HG02981 (cell line): ENCODE measurements at regions not wholly inside any gene's neighbourhood (a gene's known extent, or its start where the extent isn't known, plus 50 kb on each side); places are given as distances from the start of the nearest gene placed in this dataset.
"Not testable (repeated sequence)": the region's sequence is repeated elsewhere in the genome, so short reads cannot be mapped to it uniquely, and the experiment has no call there.

Experiments used
- ATAC-seq: cut with Tn5 transposase; IDR thresholded peaks from one replicate; pipeline ENCODE4 v1.9.1; 2021; ENCODE audit warnings: mild to moderate bottlenecking, moderate library complexity; ENCODE audit not compliant: unreplicated experiment

DNA sequence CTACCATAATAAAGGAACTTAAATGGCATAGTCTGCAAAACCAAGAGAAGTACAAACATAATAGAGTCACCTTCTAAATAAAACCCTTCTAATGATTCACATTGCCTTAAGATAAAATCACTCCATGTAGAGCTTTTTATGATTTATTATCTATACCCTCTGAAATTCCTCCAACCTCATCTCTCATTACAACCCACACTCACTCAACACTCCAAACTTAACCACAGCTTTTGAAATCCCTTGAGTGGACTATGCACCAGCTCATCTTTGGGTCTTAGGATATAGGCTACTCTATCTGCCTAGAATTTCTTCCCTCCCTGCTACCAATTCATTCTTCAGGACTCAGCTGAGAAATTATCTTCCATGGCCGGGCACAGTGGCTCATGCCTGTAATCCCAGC, 122.5 kb downstream of the CETN3 start:
- ATAC-seq, result no peak

DNA sequence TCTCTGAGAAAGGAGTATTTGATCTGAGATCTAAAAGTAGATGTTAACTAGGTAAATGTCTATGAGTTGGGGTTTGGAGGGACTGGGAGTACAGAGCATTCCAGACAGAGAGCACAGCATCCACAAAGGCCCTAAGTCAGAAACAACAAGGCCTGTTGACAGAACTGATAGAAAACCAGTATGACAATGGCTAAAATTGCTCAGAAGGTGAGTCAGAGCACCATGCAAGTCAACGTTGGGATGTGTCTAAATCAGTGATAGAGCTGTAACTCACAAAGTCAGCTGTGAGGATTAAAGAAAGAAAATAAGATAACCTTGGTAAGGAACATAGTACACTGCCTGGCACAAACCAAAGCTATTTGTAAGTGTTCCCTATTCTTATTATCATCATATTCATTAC, 124.0 kb downstream of the CETN3 start:
- no peak for ATAC-seq

DNA sequence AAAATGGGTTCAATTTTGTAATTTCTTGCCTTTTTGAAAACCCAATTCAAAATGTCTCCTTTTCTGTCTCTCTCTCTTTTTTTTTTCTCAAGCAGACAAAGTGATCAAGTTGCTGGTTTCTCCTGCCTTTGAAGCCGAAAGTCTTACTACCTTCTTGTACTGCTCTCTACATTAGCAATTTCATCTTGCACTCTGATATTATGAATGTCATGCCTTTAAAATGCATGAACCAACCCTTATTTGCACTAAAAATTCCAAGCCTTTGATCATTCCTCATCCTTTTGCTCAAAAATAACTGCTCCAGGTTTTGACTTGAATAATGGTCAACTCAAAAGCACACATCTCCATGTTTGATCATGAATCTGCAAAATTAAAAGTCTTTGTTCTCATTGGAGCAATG, 125.2 kb downstream of the CETN3 start:
- no peak for ATAC-seq

DNA sequence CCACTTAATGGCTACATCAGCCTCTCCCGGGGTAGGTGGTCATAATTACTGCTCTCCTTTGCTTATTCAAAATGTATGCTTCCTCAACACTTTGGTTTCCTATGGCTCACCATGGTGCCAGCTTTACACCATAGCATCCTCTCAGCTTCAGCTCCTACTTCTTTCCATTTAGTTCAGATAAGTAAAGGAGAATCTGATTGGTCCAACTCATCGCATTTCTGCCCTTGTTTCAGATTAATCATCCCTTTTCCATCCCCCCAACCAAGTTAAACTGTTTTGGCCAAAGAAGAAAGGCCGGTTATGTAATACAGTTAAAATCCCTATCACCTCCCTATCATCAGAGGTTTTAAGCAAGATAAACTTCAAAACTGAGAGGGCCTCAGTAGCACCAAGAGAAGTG, 130.5 kb downstream of the CETN3 start:
- no peak for ATAC-seq

DNA sequence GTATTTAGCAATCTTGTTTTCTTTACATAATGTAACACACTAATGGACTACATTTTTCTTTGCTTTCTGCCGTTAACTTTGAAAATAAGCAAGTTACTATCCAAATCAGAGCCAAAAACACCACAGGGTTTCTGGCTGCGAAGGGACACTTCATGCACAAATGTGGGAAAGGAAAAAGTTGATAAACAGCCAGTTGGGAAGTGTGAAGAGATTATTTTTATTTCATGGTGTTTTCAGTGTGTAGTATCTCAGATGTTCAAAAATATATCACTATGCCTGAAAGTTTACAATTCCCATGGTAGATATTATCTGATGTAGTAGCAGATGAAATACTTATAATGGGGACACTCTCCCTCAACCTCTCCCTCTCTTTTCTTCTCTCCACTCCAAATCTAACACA, 135.3 kb downstream of the CETN3 start:
- no peak for ATAC-seq

DNA sequence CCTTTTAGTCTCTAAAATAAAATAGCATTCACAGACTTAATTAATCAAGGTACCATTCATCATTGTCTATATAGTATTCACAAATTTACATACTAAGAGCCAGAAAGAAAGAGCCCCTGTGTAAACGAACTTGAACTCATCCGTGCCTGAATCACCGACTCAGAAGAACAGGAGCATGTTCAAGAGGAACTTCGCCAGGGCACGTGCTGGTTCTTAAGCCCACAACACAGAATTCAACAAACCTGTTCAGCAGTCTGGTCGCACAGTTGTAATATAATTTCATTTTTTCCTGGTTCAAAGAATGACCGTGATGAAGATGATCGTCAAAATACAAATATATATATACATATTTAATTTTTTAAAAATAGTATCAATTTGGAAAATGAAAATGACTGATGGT, 141.9 kb downstream of the CETN3 start:
- ATAC-seq, result no peak

DNA sequence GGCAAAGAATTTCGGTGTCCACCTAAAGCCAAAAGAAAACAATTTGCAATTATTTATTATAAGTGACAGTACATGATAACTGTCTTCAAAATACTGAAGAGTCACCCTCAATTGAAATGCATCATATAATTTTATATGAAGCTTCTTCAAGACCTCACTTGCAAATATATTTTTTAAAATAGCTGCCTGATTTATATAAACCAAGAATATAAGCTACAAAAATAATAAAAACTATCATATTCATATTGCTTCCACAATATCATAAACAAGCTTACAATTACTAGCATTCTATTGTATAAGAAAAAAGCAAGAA, 144.1 kb downstream of the CETN3 start:
- ATAC-seq, result no peak

DNA sequence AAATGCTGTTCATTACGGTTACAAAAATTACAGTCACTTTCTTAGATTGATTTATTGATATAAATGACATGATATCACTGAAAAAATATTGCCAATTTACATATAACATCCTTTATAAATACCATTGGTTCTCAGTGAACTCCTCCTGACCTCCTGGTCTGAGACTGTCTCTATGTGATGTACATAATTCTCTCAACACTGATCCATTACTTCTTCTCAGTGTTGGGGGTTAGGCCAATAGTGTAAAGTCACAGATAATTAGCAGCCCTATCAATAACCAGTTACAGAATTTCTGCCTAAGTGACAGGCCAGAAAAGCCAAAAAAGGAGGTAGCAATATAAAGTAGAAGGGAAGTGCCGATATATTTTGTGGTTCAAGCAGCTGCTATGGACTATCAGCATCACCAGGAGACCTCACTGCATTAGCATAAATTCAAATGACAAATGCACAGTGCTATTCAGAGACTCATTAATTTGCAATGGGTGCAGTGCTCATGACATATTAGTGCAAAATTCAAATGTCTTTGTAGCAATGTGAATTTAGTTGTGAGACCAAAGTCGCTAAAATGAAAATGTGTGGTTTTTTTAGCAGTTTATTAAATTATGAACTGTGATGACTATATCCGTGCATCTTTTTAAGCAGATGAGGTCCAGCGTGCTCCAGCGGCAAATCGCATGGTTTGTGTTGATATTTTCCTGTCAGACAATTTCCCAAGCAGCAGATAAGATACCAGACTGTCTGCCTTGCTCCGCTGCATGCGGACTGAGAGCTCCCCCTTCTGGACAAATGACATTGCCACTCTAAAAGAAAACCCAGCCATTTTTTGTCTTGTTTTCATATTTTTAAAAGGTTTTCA, 144.6 kb downstream of the CETN3 start:
- ATAC-seq, result peak; percentile 78

DNA sequence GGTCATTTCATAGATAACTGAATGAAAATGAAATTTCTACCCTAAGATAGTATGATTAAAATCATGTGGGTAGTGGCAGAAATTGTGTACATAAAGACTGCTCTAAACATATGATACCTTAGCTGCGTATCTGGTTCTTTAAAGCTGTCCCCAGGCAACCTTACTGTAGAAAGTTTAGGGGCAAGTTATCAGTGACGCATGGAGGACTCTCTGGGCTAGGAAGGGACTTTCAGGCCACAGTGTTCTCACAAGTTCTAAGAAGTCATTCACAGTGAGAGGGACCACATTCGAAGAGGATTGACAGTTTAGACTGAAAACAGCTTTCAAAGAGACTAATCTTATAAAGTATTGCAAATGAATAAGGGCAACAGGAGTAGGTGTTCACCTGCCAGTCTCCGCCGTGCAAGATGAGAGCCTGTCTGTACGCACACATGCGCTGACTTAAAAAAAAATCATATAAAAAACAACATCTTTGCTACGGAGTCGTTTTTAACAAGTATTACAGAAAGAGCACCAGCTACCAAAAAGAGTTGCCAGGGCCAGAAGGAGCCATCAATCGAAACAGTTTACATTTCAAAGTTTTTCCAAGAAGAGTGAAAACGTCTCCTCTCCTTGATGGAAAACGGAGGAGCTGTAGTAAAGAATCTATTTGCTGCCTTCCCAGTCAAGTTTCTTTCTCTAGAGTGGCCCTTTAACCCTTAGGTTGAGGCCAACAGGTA, 146.3 kb downstream of the CETN3 start:
- ATAC-seq, result no peak

DNA sequence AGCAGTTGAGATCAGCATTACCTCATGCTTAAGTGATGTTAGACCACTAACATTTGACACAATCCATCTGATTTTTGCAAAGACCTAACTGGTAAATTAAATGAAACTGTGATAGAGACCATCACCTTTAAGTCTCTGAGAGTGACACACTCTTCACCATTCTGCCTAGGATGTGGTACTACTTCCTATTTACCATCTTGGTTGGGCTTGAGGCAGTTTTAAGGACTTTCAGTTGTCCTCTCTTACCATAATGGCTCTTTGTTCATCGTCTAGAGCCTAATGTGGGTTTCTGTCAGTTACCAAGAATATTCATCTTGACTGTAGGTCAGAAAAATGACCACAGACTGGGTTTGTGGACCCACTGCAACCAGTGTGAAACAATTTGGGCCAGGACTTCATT, 158.1 kb downstream of the CETN3 start:
- ATAC-seq, result no peak

DNA sequence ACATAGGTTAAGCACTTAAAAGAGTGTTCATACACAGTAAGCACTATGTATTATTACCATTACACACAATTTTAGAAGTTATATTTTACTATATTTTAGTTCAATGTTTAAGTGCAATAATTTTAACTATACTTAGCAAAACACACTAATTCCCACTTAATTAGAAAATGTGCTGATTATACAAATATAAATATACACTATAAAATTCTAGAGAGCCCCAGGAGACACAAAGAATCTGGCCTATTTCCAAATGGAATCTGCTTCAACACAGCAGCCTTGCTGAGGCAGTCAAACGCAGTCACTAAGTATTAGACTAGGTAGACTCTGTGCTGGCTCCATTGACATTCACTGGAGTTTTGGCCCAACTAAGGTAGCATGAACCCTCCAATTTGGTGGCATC, 160.9 kb downstream of the CETN3 start:
- no peak for ATAC-seq

DNA sequence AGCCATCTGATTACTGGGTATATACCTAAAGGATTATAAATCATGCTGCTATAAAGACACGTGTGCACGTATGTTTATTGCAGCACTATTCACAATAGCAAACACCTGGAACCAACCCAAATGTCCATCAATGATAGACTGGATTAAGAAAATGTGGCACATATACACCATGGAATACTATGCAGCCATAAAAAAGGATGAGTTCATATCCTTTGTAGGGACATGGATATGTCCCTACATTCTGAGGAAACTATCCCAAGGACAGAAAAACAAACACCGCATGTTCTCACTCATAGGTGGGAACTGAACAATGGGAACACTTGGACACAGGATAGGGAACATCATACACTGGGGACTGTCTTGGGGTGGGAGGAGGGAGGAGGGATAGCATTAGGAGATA, 165.7 kb downstream of the CETN3 start:
- ATAC-seq, result not testable (repeated sequence)

DNA sequence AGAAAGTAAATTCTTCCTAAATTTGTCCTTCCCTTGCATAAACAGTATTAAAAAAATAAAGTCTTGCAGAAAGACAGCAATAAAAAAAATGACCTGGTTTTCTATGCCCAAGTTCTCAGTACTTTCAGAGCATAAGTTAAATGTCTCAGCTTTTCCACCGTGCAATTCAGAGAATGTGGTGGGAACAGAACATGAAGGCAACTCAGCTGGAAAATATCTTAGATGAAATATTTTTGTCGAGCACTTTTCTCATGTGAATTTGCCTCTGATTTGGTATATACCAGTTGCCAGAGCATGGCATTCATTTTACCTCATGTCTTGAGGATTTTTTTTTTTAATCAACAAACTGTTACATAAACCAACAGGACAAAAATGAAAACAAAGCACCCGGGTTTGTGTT, 176.1 kb downstream of the CETN3 start:
- ATAC-seq, result no peak

DNA sequence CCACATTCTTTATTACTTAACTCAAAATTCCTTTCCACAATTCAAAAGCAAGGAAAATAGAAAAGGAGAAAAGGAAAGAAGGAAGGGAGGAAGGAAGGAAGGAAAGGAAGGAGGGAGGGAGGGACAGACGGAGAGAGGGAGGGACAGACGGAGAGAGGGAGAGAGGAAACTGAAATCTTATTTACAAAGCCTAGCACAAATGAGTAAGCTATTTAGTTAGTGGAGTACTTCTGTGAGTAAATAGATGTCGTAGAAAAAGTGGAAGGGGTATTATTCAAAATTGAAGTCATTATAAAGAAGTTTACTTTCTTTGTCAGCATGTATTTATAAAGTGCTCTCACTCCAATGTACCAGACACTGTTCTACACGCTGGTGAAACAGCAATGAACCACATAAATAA, 177.9 kb downstream of the CETN3 start:
- ATAC-seq, result no peak

DNA sequence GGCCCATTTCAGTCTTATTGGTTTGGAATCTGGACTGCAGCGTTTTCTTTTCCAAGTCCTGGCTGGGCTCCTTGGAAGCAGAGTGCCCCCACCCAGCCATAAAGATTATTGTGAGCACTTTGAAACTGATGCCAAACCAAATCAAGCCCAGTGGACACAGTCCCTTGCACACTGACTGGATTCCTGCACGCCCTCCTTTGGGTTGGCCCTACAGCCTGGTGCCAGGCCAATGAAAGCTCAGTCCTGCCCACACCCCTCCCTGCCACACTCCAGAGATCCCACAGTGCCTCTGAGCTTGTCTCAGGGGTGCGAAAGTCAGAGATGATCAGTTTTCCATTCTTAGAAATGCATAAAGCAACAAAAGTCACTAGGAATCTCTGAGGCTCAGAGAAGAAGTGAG, 181.9 kb downstream of the CETN3 start:
- ATAC-seq, result no peak

DNA sequence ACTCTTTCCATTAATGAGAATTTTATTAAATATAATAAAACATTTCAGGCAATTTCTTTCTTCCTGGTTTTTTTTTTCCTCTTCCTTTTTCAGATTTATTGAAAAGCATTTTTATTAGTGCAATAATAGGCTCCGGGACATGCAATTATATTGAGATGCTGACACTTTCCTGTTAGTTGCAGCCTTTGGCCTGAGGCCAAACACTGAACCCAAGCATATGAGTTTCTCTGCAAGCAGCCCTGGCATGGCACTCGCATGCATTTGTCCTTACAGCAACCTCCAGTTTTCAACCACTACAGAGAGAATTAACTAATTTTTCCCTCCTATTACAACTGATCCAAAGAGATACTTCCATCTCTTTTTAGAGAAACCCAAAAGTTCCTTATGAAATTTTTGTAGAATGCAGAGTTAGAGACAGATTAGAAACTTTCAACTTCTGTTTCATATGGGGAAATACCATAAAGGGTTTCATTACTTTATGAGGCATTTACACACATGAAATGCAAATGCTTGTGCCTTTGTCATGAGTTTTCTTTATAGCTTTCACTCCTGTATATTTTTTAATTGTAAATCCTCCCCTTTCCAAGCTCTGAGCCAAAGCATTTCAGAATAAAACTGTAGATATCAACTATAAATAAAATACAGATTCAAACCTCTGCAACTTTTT, 183.0 kb downstream of the CETN3 start:
- ATAC-seq, result no peak

DNA sequence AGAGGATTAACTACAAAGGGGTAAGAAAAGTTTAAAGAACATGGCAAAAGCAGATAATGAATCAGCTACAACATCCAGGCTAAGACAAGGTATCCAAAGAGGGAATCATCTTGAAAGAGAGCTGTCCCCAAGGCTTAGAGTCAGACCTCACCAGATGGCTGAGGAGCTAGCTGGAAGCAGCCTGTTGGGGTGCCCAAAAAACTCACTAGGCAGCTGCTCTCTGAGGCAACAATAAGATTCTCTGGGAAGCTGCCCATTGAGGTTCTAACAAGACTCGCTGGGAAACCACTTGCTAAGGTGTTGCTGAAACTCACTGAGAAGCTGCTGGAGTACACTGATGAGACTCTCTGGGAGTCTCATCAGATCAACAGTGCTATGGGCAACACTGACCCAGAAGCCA, 185.2 kb downstream of the CETN3 start:
- no peak for ATAC-seq

DNA sequence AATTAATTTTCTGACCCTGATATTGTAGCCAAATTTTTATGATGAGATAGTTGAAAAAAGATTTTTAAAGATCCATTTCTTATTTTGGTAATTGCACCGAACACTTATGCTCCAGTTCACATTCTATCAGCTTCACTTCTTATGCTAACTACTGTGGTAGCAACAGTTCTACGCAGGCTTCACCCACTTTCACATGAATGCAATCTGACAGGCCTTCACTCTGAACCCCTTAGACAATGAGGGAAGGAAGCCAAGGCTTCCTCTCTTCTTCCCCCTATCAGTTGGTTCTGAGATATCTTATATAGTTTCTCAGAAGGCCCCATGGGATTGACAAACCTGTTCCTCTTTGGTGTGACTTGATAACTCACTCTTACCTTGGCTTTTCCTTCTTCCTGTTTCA, 185.8 kb downstream of the CETN3 start:
- ATAC-seq, result no peak

DNA sequence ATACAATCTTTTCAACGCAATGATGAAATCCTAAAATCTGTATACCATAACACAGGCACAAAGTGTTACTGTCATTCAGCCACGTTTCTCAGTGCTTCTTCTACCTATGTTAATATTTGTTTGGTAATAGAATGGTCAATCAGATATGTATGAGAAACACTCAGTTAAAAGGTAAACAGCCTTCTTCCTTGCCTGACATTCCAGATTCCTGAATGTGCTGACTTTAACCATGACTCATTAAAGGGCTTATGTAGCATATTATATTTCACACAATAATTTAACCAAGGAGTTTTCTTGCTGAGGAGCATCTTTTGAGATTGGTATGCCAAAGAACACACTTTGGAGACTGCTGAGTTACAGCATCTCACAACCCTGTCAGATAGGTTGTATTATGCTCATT, 187.6 kb downstream of the CETN3 start:
- no peak for ATAC-seq

DNA sequence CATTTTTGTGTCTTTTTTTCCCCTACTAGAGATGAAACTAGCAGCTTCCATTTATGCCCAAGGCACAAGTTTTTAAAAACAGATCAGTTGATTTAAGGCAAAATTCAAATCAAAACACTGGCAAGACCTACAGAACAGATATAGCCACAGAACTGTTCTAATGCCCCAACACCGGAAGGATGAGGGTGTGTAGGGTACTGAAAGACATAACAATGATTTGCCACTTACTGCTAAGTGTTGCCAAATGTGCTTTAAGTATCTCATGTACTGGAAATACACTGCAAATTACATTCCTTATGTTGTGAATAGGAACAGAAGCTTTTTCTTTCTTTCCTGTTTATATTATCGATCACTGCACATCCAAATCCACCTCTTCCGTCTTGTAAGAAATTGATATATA, 189.0 kb downstream of the CETN3 start:
- ATAC-seq, result no peak

DNA sequence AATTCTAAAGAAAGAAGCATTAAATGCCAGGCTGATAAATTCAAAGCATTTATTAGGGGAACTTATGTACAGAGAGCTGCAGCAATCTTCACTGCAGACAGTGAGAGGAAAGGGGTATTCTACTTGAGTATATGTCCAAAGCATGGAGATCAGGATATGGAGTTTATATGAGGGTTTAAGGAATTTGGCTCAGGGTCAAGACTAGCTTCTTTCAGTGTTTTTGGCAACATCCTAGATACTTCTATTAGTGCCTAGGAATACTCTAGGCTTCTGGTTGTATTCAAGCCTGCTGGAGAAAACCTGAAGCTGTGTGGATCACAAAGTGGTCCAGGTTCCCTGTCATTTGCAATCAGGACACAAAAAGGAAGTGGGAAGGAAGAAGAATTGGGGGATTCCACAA, 194.6 kb downstream of the CETN3 start:
- ATAC-seq, result no peak

DNA sequence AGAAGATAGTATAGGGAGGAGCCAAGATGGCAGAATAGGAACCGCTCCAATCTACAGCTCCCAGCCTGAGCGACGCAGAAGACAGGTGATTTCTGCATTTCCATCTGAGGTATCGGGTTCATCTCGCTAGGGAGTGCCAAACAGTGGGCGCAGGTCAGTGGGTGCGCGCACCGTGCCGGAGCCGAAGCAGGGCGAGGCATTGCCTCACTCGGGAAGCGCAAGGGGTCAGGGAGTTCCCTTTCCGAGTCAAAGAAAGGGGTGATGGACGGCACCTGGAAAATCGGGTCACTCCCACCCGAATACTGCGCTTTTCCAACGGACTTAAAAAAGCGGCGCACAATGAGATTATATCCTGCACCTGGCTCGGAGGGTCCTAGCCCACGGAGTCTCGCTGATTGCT, 201.2 kb downstream of the CETN3 start:
- not testable (repeated sequence) for ATAC-seq
